PFSK-1 (cell line): ENCODE measurements at regions not wholly inside any gene's neighbourhood (a gene's known extent, or its start where the extent isn't known, plus 50 kb on each side); places are given as distances from the start of the nearest gene placed in this dataset.

Experiments
- FOXP2 ChIP-seq: optimal IDR thresholded peaks from 2 replicates; pipeline ENCODE3; 2011; ENCODE audit warnings: borderline replicate concordance, control low read depth, inconsistent platforms; ENCODE audit not compliant: insufficient read depth; ENCODE audit errors: extremely low read length, extremely low read depth
- POLR2AphosphoS5 ChIP-seq: IDR thresholded peaks from 2 replicates; pipeline ENCODE4 v1.6.1; 2012; ENCODE audit warnings: low read depth, mild to moderate bottlenecking, control low read depth, low read length, moderate library complexity
- REST ChIP-seq, 2 experiments: IDR thresholded peaks; 2 replicates each; pipeline versions ENCODE4 v1.6.1 to v1.8.0; 2011 to 2012; ENCODE audit warnings: low read depth in 2 of 2, low read length in 2 of 2, control low read depth in 1 of 2, inconsistent platforms in 1 of 2, mild to moderate bottlenecking in 1 of 2, moderate library complexity in 1 of 2; ENCODE audit not compliant: insufficient read depth in 1 of 2
- SIN3A ChIP-seq: IDR thresholded peaks from 2 replicates; pipeline ENCODE4 v1.6.1; 2012; ENCODE audit warnings: mild to moderate bottlenecking, low read length, moderate library complexity, borderline replicate concordance; ENCODE audit not compliant: insufficient read depth
- TAF1 ChIP-seq: IDR thresholded peaks from 2 replicates; pipeline ENCODE4 v1.6.1; 2012; ENCODE audit warnings: low read length, control low read depth, borderline replicate concordance; ENCODE audit not compliant: insufficient read depth

- TF ChIP-seq FOXP2 (no peak), POLR2AphosphoS5 (no peak), SIN3A (no peak), REST (IDR thresholded peaks at IDR 0.05; ENCODE audit: insufficient read depth in 1 of 2, low read depth in 2 of 2, low read length in 2 of 2) (no peak), TAF1 (no peak)
Observed at GRCh38 chr2:128879161-128879560, 560.5 kb upstream of the HS6ST1 start.

- TF ChIP-seq FOXP2, result no peak
Observed at GRCh38 chr2:128894896-128895295, 576.2 kb upstream of the HS6ST1 start.

GRCh38 chr2:128901572-128902391 is 583.1 kb upstream of the HS6ST1 start:
- TF ChIP-seq SIN3A, result no peak
- no peak for TF ChIP-seq FOXP2
- TF ChIP-seq POLR2AphosphoS5, result no peak
- no peak for TF ChIP-seq TAF1
- no peak for TF ChIP-seq REST (IDR thresholded peaks at IDR 0.05; ENCODE audit: insufficient read depth in 1 of 2, low read depth in 2 of 2, low read length in 2 of 2)

GRCh38 chr2:128903637-128904036 is 585.0 kb upstream of the HS6ST1 start:
- TF ChIP-seq REST (IDR thresholded peaks at IDR 0.05; ENCODE audit: insufficient read depth in 1 of 2, low read depth in 2 of 2, low read length in 2 of 2) (no peak), POLR2AphosphoS5 (no peak), SIN3A (no peak), FOXP2 (no peak), TAF1 (no peak)

GRCh38 chr2:128911276-128911675 is 592.6 kb upstream of the HS6ST1 start:
- TF ChIP-seq FOXP2, result no peak
- no peak for TF ChIP-seq TAF1
- TF ChIP-seq SIN3A, result no peak
- TF ChIP-seq REST (IDR thresholded peaks at IDR 0.05; ENCODE audit: insufficient read depth in 1 of 2, low read depth in 2 of 2, low read length in 2 of 2), result no peak
- TF ChIP-seq POLR2AphosphoS5, result no peak
